IPS DF 6.9 (cell line): ENCODE measurements at regions not wholly inside any gene's neighbourhood (a gene's known extent, or its start where the extent isn't known, plus 50 kb on each side); places are given as distances from the start of the nearest gene placed in this dataset.

Experiments
- DNase-seq: peaks from one replicate; pipeline ENCODE4 v3.0.0-alpha.2; 2013; ENCODE audit warnings: low read depth, low spot score
- H3K27ac ChIP-seq: one replicate; pipeline ENCODE4 v1.5.1; 2013; ENCODE audit warnings: low read length, control low read depth
- H3K27me3 ChIP-seq: 2 replicates; pipeline ENCODE4 v1.6.1; 2013; ENCODE audit warnings: mild to moderate bottlenecking, low read length; ENCODE audit not compliant: control insufficient read depth, insufficient read depth
- H3K36me3 ChIP-seq: 2 replicates; pipeline ENCODE4 v1.6.1; 2013; ENCODE audit warnings: low read length; ENCODE audit not compliant: control insufficient read depth, insufficient read depth
- H3K4me1 ChIP-seq: 2 replicates; pipeline ENCODE4 v1.6.1; 2013; ENCODE audit warnings: low read length; ENCODE audit not compliant: control insufficient read depth, insufficient read depth
- H3K4me3 ChIP-seq: 2 replicates; pipeline ENCODE4 v1.5.1; 2013; ENCODE audit warnings: mild to moderate bottlenecking, low read length
- H3K9me3 ChIP-seq: 2 replicates; pipeline ENCODE4 v1.6.1; 2013; ENCODE audit warnings: low read length, inconsistent platforms; ENCODE audit not compliant: control insufficient read depth, insufficient read depth
- WGBS: extraction: QIAGEN DNeasy Blood & Tissue Kit; methylation state at CpG from one replicate; pipeline ENCODE4 v1.1.7; 2013; ENCODE audit warnings: mixed read lengths, missing lambda C conversion rate; ENCODE audit not compliant: insufficient read length, insufficient coverage; 5-methylcytosine and 5-hydroxymethylcytosine counted together

DNA sequence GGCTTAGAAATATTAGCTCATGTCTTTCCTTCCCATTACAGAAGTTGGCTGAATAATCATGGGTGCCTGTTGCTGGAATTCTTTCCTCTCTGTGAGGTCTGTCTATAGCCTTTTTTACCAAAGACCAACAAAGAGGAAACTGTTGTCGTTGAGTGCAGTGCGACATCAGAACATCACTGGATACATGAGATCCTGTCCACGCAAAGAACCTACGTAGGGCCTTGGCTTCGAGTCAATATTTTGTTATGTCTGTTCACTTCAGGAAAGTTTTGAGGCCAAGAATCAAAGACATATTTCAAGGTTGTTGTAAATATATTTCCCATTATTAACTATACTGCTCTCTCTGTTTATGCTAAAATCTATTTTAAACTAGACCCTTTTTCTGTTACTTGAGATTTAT, 101.5 kb upstream of the IL12A start:
- WGBS, result no CpG with 5 or more reads among the region's 5 CpGs
- no peak overlapping the region for H3K27ac ChIP-seq
- no peaks in the 10 kb centered on the region for H3K9me3 ChIP-seq
- DNase-seq, result no peak
- H3K4me1 ChIP-seq, result no peaks in the 10 kb centered on the region
- no peaks in the 10 kb centered on the region for H3K27me3 ChIP-seq
- H3K36me3 ChIP-seq, result no peaks in the 10 kb centered on the region
- no peak overlapping the region for H3K4me3 ChIP-seq

DNA sequence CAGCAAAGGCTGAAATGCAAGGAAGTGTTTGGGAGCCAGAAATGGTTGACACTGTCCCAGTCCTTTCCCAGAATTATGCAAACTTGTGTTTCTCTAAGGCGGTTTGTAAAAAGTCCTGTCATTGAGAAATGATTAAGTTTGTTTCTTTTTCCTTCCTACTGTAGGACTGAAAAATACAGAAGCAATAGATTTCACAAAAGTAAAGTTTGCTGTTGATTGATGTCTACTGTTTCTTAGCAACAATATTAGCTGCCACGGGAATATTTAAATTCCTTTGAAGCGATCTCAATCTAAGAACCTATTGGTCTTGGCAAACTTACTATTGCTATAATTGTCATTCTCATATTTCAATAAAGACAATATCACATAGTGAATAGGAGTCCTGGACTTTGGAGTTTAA, 100.7 kb upstream of the IL12A start:
- no CpG with 5 or more reads among the region's 3 CpGs for WGBS
- H3K27ac ChIP-seq, result no peak overlapping the region
- H3K36me3 ChIP-seq, result no peaks in the 10 kb centered on the region
- H3K9me3 ChIP-seq, result no peaks in the 10 kb centered on the region
- H3K4me3 ChIP-seq, result no peak overlapping the region
- no peaks in the 10 kb centered on the region for H3K4me1 ChIP-seq
- no peak for DNase-seq
- no peaks in the 10 kb centered on the region for H3K27me3 ChIP-seq

DNA sequence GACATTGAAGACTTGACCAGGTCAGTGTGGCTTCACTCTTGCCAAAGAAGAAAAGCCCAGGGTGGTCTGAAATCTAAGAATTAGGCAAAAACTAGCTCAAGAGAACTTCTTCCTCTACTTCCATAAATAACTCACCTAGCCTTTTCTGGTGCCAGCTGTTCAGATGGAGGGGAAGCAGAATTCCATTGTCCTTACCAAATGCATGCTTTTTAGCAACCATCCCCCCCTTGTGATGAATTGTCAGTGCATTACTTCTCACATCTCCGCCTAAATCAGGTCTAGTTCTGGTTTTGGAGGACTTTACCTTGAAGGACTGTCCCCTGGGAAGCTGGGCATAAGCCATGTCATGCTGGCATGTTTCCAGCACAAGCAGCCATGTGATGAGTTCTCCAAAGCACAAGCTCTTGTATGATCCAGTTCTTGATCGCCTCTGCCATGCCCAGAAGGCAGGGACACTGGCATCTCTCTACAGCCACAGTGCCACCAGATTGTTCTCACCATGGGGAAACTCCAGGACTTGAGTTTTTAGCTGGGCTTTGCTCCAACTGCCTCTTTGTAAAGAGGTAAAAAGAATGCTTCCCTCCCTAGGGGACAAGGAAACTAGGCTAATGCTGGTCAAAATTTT, 96.4 kb upstream of the IL12A start:
- Histone ChIP-seq H3K36me3 (no peaks in the 10 kb centered on the region), H3K9me3 (no peaks in the 10 kb centered on the region), H3K27me3 (no peaks in the 10 kb centered on the region), H3K4me3 (no peak overlapping the region), H3K27ac (no peak overlapping the region), H3K4me1 (no peaks in the 10 kb centered on the region)
- no CpG with 5 or more reads among the region's 2 CpGs for WGBS
- no peak for DNase-seq

GRCh38 chr3:159892801-159893200, 95.8 kb upstream of the IL12A start:
- WGBS, result no CpG with 5 or more reads among the region's 1 CpG

GRCh38 chr3:159894386-159894785, 94.2 kb upstream of the IL12A start:
- Histone ChIP-seq H3K36me3 (no peaks in the 10 kb centered on the region), H3K27me3 (no peaks in the 10 kb centered on the region), H3K4me1 (no peaks in the 10 kb centered on the region), H3K4me3 (no peak overlapping the region), H3K9me3 (no peaks in the 10 kb centered on the region), H3K27ac (no peak overlapping the region)
- WGBS, result no CpG with 5 or more reads among the region's 4 CpGs
- no peak for DNase-seq

More at GRCh38 chr3:159892801-159893200, 95.8 kb upstream of the IL12A start:
- Histone ChIP-seq H3K27ac (no peak overlapping the region), H3K27me3 (no peaks in the 10 kb centered on the region), H3K4me1 (no peaks in the 10 kb centered on the region), H3K36me3 (no peaks in the 10 kb centered on the region), H3K4me3 (no peak overlapping the region), H3K9me3 (no peaks in the 10 kb centered on the region)
- no peak for DNase-seq

GRCh38 chr3:159895430-159895829, 93.2 kb upstream of the IL12A start:
- Histone ChIP-seq H3K27me3 (no peaks in the 10 kb centered on the region), H3K4me3 (no peak overlapping the region), H3K4me1 (no peaks in the 10 kb centered on the region), H3K27ac (no peak overlapping the region), H3K9me3 (no peaks in the 10 kb centered on the region), H3K36me3 (no peaks in the 10 kb centered on the region)
- WGBS, result no CpG with 5 or more reads among the region's 2 CpGs
- DNase-seq, result no peak

GRCh38 chr3:159896543-159896942, 92.1 kb upstream of the IL12A start:
- H3K4me3 ChIP-seq, result no peak overlapping the region
- no peaks in the 10 kb centered on the region for H3K27me3 ChIP-seq
- no peaks in the 10 kb centered on the region for H3K4me1 ChIP-seq
- H3K36me3 ChIP-seq, result no peaks in the 10 kb centered on the region
- no CpG with 5 or more reads among the region's 1 CpG for WGBS
- H3K9me3 ChIP-seq, result no peaks in the 10 kb centered on the region
- H3K27ac ChIP-seq, result no peak overlapping the region
- DNase-seq, result no peak

GRCh38 chr3:159897331-159898075, 91.1 kb upstream of the IL12A start:
- Histone ChIP-seq H3K4me3 (no peak overlapping the region), H3K27ac (no peak overlapping the region), H3K4me1 (no peaks in the 10 kb centered on the region), H3K9me3 (no peaks in the 10 kb centered on the region), H3K27me3 (no peaks in the 10 kb centered on the region), H3K36me3 (no peaks in the 10 kb centered on the region)
- WGBS, result no CpG with 5 or more reads among the region's 5 CpGs
- no peak for DNase-seq

DNA sequence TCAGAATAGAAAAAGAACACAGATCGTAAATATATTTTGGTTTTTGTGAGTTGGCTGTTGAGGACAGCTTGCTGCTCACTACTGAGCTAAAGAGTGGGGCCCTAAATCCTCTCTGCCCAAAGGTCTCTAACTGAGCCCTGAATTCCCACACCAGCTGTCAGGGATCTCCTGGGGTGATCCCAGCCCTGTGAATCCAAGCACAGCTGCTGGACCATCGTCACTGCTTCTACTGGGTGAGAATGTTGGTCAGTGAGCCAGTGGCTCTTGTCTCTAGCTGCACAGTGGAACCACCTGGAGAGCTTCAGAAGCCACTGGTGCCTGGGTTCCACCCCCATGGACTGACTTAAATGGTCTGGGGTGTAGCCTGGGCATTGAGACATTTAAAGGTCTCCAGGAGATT, 90.5 kb upstream of the IL12A start:
- no CpG with 5 or more reads among the region's 2 CpGs for WGBS

GRCh38 chr3:159899166-159899565, 89.5 kb upstream of the IL12A start:
- H3K9me3 ChIP-seq, result no peaks in the 10 kb centered on the region

More for the DNA sequence above, 90.5 kb upstream of the IL12A start:
- Histone ChIP-seq H3K4me3 (no peak overlapping the region), H3K27me3 (no peaks in the 10 kb centered on the region), H3K27ac (no peak overlapping the region), H3K36me3 (no peaks in the 10 kb centered on the region), H3K4me1 (no peaks in the 10 kb centered on the region), H3K9me3 (no peaks in the 10 kb centered on the region)
- no peak for DNase-seq

More at GRCh38 chr3:159899166-159899565, 89.5 kb upstream of the IL12A start:
- no peak overlapping the region for H3K27ac ChIP-seq
- no peak for DNase-seq
- no CpG with 5 or more reads among the region's 1 CpG for WGBS
- no peaks in the 10 kb centered on the region for H3K36me3 ChIP-seq
- no peak overlapping the region for H3K4me3 ChIP-seq
- H3K4me1 ChIP-seq, result no peaks in the 10 kb centered on the region
- H3K27me3 ChIP-seq, result no peaks in the 10 kb centered on the region
